T-helper 17 cell (primary cell): ENCODE measurements at regions not wholly inside any gene's neighbourhood (a gene's known extent, or its start where the extent isn't known, plus 50 kb on each side); places are given as distances from the start of the nearest gene placed in this dataset.
"Not testable (repeated sequence)": the region's sequence is repeated elsewhere in the genome, so short reads cannot be mapped to it uniquely, and the experiment has no call there.

Source experiments
- ATAC-seq: fragments of 150-1000 bp; cut with Tn5 transposase; 2 replicates; pipeline ENCODE4 v1.10.0; 2021; ENCODE audit warnings: mild to moderate bottlenecking, moderate library complexity
- DNase-seq, 3 donors: peaks; one replicate each; pipeline versions ENCODE4 v3.0.0 to v3.0.0-alpha.2; 2020 to 2021
- H3K9me3 ChIP-seq: one replicate; pipeline ENCODE4 v1.7.0; 2013; ENCODE audit warnings: low read length, mild to moderate bottlenecking; ENCODE audit not compliant: control insufficient read depth, poor library complexity, severe bottlenecking
- H3K27ac Mint-ChIP-seq: one replicate; pipeline ENCODE4 v1.8.0; 2022; ENCODE audit warnings: mild to moderate bottlenecking, moderate library complexity, mixed read lengths
- H3K27me3 Mint-ChIP-seq: one replicate; pipeline ENCODE4 v1.8.0; 2022; ENCODE audit warnings: mixed read lengths
- H3K36me3 Mint-ChIP-seq: one replicate; pipeline ENCODE4 v1.8.0; 2022; ENCODE audit warnings: low read depth, mixed read lengths
- H3K4me1 Mint-ChIP-seq: one replicate; pipeline ENCODE4 v1.8.0; 2022; ENCODE audit warnings: mild to moderate bottlenecking, mixed read lengths
- H3K4me3 Mint-ChIP-seq: one replicate; pipeline ENCODE4 v1.8.0; 2022; ENCODE audit warnings: mild to moderate bottlenecking, moderate library complexity, mixed read lengths

DNA sequence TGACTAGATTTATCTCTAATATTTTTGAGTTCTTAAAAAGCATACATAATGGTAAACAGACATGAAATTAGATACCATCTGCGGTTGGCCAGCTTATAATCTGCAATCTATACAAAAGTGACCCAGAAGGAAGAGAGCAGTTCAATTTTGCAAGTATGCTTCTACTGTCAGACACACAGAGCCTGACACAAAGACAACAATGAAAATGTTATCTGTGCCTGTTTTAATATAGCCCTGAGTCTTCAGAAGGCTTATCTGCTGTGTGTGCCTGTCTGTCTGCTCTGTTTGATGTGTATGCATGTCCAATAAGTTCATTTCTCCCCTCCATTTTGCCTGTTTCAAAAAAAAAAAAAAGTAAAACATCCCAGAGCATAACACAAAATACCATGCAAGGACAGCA, 73.3 kb upstream of the FHIP2A start:
- H3K27me3 Mint-ChIP-seq = peaks cover 20% of the 10 kb centered on the region
- no peaks in the 10 kb centered on the region for H3K9me3 ChIP-seq
- H3K27ac Mint-ChIP-seq = no peak overlapping the region
- ATAC-seq (no peak), DNase-seq (no peak)
- no peak overlapping the region for H3K4me3 Mint-ChIP-seq
- peaks cover 9% of the 10 kb centered on the region for H3K36me3 Mint-ChIP-seq
- H3K4me1 Mint-ChIP-seq = peaks cover 4% of the 10 kb centered on the region

DNA sequence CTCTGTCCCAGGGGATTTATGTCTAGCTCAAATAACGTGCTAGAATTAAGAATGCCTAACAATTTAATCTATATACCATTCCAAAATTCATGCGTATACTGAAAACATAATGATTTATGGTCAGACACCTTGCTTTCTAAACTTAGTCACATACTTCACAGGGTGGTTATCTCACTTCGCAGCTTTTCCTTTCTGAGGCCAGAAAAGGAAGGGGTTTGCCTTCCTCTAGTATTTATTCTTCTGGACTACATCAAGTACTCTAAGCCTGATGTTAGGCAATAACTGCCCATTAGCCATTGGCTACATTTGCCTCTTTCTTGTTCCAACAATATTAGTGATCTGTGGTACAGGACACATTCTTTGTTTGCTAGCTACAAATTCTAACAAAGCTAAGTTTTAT, 72.6 kb upstream of the FHIP2A start:
- H3K27ac Mint-ChIP-seq = no peak overlapping the region
- no peak overlapping the region for H3K4me3 Mint-ChIP-seq
- DNase-seq (no peak), ATAC-seq (no peak)
- peaks cover 20% of the 10 kb centered on the region for H3K27me3 Mint-ChIP-seq
- H3K4me1 Mint-ChIP-seq = peaks cover 4% of the 10 kb centered on the region
- peaks cover 9% of the 10 kb centered on the region for H3K36me3 Mint-ChIP-seq
- H3K9me3 ChIP-seq = no peaks in the 10 kb centered on the region

DNA sequence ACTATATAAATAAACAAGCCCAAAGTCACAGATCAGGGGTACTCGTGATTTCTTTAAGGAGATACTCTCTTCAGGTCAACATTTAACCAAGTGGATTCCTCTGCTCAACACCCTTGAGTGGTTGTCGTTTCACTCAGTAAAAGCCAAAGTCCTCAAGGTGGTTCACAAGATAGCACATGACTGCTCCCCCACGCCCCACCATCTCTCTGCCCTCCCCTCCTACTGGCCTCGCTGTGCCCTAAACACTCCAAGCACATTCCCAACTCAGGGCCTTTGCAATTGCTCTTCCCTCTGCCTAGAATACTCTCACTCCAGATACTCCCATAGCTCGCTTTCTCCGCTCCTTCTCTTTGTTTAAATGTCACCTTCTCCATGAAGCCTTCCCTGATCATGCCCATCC, 72.1 kb upstream of the FHIP2A start:
- DNase-seq = no peak
- peaks cover 9% of the 10 kb centered on the region for H3K36me3 Mint-ChIP-seq
- H3K4me1 Mint-ChIP-seq = peaks cover 4% of the 10 kb centered on the region
- H3K4me3 Mint-ChIP-seq = no peak overlapping the region
- H3K9me3 ChIP-seq = no peaks in the 10 kb centered on the region
- ATAC-seq = no peak
- no peak overlapping the region for H3K27ac Mint-ChIP-seq
- peaks cover 20% of the 10 kb centered on the region for H3K27me3 Mint-ChIP-seq

DNA sequence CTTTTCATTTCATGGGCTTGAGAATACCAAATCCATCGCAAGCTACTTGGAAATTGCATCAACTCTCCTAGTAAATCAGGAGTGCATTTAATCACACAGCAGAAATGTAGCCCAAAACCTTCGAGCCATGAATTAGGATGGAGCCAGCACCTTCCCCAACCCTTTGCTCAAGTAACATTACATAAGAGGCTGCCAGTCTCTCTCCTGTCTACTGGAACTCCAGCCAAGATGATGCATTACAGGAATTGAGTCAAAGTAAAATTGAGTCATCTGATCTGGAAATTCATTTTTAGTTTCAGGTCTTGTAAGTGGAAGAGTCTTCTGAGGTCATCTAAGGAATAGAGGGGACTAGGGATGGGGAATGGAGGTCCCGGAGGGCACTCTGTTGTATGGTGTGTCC, 69.7 kb upstream of the FHIP2A start:
- ATAC-seq (no peak), DNase-seq (no peak)
- no peak overlapping the region for H3K27ac Mint-ChIP-seq
- no peaks in the 10 kb centered on the region for H3K9me3 ChIP-seq
- no peak overlapping the region for H3K4me3 Mint-ChIP-seq
- H3K4me1 Mint-ChIP-seq = peaks cover 2% of the 10 kb centered on the region
- H3K36me3 Mint-ChIP-seq = peaks cover 6% of the 10 kb centered on the region
- peaks cover 12% of the 10 kb centered on the region for H3K27me3 Mint-ChIP-seq

DNA sequence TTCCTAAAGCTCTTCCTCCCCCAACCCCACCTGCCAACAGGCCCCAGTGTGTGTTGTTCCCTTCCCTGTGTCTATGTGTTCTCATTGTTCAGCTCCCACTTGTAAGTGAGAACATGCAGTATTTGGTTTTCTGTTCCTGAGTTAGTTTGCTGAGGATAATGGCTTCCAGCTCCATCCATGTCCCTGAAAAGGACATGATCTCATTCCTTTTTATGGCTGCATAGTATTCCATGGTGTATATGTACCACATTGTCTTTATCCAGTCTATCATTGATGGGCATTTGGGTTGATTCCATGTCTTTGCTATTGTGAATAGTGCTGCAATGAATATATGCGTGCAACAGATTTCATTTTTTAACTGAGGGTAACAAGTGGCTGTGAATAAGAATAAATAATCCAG, 69.0 kb upstream of the FHIP2A start:
- not testable (repeated sequence) for DNase-seq, H3K4me3 Mint-ChIP-seq, H3K27ac Mint-ChIP-seq, ATAC-seq, H3K4me1 Mint-ChIP-seq, H3K27me3 Mint-ChIP-seq, H3K9me3 ChIP-seq, H3K36me3 Mint-ChIP-seq

DNA sequence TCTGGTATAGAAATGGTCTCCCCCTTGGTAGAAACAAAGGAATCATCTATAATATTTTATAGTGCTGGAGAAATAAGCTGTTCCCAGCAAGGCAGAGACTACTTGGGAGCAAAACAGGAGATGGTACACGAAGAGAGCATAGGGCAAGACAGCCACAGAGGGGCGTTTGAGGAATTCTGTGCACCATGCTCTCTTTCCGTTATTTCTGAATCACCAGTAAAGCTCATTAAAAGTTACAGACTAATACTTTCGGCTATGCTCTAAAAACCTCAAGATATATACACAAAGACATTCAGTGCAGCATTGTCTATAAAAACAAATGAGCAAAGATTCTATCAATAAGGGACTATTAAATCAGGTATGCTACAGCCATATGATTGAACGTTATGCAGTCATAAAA, 68.5 kb upstream of the FHIP2A start:
- peaks cover 8% of the 10 kb centered on the region for H3K27me3 Mint-ChIP-seq
- H3K27ac Mint-ChIP-seq = no peak overlapping the region
- H3K36me3 Mint-ChIP-seq = peaks cover 4% of the 10 kb centered on the region
- H3K4me3 Mint-ChIP-seq = no peak overlapping the region
- no peak for ATAC-seq
- DNase-seq = no peak
- no peaks in the 10 kb centered on the region for H3K9me3 ChIP-seq
- H3K4me1 Mint-ChIP-seq = no peaks in the 10 kb centered on the region

DNA sequence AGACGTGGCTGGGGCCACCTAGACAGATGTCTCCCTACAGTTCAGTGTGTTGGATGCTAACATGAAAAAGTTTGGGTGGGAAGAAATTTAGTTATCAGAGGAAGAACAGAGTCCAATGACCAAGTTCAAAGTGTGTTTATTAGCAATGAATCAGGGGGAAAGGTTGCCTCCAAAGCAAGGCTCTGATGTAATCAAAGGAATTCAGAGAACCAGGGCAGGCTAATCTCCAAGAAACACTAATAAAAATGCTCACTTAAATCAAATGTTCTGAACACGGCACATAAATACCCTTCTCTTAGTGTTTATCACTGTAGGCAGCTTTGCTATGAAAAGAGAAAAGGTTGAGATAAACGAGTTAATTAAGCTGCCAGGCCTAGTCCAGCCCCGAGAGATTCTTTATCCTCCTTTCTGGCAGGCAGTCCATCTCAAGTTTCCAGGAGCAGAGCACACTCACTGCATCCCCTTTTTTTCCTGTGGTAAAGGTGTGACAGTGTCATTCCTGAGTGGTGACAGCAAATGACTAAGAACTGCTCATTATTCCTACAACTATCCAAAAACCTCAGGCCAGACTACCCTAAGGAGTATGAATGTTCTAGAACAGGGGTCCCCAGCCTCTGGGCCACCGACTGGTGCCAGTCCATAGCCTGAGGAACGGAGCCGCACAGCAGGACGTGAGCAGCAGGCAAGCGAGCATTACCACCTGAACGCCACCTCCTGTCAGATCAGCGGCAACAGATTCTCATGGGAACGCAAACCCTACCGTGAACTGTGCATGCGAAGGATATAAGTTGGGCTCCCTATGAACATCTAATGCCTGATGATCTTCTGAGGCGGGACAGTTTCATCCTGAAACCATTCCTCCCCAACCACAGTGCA, 66.9 kb upstream of the FHIP2A start:
- H3K4me3 Mint-ChIP-seq = no peak overlapping the region
- DNase-seq (no peak), ATAC-seq (no peak)
- no peaks in the 10 kb centered on the region for H3K9me3 ChIP-seq
- peaks cover 3% of the 10 kb centered on the region for H3K27me3 Mint-ChIP-seq
- peaks cover under 1% of the 10 kb centered on the region for H3K36me3 Mint-ChIP-seq
- no peaks in the 10 kb centered on the region for H3K4me1 Mint-ChIP-seq
- no peak overlapping the region for H3K27ac Mint-ChIP-seq

DNA sequence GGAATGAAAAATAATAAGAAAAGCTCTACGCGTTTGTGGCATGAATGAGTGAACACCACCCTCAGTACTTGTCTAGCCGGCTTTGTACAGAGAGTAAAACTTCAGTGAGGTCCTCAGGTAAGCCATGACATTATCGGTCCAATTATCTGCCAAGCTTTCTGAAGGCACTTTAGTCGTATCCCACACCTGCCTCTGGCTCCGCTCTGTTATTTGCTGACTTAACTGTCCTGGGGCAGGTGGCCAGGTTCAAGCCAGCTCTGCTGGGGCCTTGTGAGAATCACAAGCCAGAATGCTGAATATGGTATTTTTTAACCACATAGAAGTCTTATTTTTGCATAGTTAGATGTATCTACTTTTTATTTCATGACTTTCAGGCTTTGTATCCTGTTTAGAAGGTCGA, 66.0 kb upstream of the FHIP2A start:
- no peaks in the 10 kb centered on the region for H3K36me3 Mint-ChIP-seq
- H3K9me3 ChIP-seq = no peaks in the 10 kb centered on the region
- no peak overlapping the region for H3K27ac Mint-ChIP-seq
- no peaks in the 10 kb centered on the region for H3K4me1 Mint-ChIP-seq
- no peak overlapping the region for H3K4me3 Mint-ChIP-seq
- DNase-seq (no peak), ATAC-seq (no peak)
- H3K27me3 Mint-ChIP-seq = no peaks in the 10 kb centered on the region

DNA sequence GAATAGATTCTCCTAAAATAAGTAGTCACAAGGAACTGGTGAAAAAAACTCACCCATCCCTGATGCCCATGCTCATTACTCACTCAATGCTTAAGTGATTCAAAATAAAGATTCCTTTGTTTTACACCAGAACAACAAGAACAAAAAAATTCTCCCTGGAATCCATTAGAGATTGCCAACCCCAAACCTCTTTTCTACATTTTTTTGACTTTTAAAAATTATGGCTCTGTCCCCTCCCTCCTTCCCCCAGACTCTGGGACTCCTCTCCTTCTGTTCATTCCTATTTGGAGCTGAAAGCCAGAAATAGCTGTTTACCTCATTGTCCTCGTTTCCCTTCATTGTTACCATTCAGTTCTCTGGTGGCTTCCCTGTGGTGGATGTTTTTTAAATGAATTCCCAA, 63.2 kb upstream of the FHIP2A start:
- H3K27ac Mint-ChIP-seq = no peak overlapping the region
- DNase-seq = no peak
- peaks cover 24% of the 10 kb centered on the region for H3K27me3 Mint-ChIP-seq
- peaks cover 4% of the 10 kb centered on the region for H3K36me3 Mint-ChIP-seq
- no peak for ATAC-seq
- no peak overlapping the region for H3K4me3 Mint-ChIP-seq
- H3K9me3 ChIP-seq = no peaks in the 10 kb centered on the region
- peaks cover 3% of the 10 kb centered on the region for H3K4me1 Mint-ChIP-seq

DNA sequence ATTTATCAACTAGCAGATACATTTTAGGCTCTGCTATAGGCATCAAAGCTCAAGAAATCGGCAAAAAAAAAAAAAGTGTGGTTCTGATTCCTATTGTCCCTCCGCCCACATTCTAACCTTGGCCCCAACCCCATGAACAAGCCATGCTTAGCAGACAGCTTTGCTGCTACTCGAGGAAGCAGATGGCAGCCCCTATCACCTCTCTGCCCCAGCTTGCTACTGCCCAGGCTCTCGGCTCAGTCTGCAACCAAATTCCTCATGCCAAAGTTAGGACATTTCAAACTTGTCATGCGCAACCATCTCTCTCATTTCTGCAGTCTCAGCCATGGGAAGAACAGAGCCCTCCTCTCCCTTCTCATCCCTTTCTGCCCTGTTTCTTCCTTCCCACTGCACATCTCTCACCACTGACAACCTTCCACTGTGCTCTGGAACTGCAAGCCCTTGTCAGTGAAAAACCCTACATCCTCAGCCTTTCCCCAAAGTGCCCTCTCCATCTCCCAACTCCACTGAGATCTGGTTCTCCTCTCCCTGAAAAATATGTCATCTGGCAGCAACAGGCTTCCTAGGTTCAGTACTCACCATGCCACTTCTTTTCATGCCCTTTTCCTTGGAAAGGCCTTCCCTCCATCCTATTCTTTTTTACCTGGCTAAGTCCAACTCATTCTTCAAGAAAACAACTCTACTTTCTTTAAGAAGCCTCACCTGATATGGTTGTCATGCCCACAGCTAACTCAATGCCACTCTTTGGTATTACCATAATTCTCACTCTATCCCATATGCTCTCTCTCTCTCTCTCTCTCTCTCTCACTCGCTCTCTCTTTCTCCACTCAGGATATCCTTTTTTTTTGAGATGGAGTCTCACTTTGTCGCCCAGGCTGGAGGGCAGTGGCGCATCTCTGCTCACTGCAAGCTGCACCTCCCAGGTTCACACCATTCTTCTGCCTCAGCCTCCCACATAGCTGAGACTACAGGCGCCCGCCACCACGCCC, 60.1 kb upstream of the FHIP2A start:
- H3K4me1 Mint-ChIP-seq = peaks cover 3% of the 10 kb centered on the region

DNA sequence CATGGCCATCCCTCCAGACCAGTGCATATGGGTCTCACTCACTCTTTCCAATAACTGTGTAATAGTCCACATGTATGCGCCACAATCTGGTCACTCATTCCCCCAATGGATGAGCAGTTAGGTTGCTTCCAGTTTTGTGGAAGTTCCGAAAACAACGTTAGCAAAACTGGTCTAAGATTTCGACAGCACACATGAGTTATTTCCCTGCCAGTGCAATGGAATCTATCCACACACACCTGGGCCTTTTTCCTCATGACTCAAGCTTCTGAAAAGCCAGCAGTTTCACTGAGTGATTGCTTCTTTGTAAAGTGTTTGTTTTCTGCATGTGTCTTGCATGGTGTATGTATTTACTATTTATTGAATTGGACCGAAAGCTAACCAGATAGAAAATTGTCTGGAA, 58.8 kb upstream of the FHIP2A start:
- Mint-ChIP-seq H3K27ac (no peak overlapping the region), H3K4me3 (no peak overlapping the region), H3K27me3 (peaks cover 30% of the 10 kb centered on the region), H3K36me3 (peaks cover 4% of the 10 kb centered on the region), H3K4me1 (peaks cover 7% of the 10 kb centered on the region)
- H3K9me3 ChIP-seq = no peaks in the 10 kb centered on the region
- DNase-seq = no peak
- no peak for ATAC-seq

More for the DNA sequence above, 60.1 kb upstream of the FHIP2A start:
- Mint-ChIP-seq H3K36me3 (peaks cover 4% of the 10 kb centered on the region), H3K27me3 (peaks cover 24% of the 10 kb centered on the region), H3K27ac (no peak overlapping the region), H3K4me3 (no peak overlapping the region)
- ATAC-seq = no peak
- no peaks in the 10 kb centered on the region for H3K9me3 ChIP-seq
- DNase-seq = no peak

DNA sequence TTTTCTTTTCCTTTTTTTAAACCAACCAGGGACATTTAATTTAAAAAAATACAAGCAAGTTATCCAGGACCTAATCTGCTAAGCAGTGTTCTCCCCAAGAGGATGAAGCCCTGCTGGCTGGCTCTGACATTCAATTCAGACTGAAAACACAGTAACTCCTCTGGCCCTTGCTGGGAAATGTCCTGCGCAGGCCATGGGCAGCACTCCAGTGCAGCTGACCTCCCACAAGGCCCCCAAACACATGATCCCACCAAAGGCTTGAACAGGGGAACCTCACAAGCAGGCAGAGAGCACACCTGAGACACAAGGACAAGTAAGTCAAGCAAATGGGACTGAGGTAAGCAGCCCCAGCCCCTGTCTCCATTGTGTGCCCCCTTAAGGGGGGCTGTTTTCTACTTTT, 56.9 kb upstream of the FHIP2A start:
- Mint-ChIP-seq H3K4me1 (peaks cover 10% of the 10 kb centered on the region), H3K27ac (no peak overlapping the region), H3K4me3 (no peak overlapping the region), H3K27me3 (peaks cover 30% of the 10 kb centered on the region), H3K36me3 (peaks cover 4% of the 10 kb centered on the region)
- no peaks in the 10 kb centered on the region for H3K9me3 ChIP-seq
- ATAC-seq (no peak), DNase-seq (no peak)

DNA sequence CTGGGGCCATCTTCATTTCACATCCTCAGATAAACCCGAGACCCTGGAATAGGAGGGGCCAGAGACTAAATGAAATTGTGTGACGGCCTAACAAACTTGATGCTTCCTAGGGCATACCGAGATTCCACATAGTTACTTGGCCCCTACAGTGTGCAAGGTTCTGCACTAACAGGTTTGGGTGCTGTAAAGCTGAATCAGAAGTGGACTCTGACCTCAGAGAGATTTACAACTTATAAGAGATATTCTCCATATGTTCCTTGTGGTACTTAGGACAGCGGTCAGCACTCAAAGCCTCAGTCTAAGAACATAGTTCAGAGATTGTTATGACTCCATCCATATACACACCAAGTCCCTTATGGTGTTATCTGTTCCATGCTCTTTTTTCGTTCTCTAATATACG, 55.1 kb upstream of the FHIP2A start:
- Mint-ChIP-seq H3K36me3 (peaks cover 3% of the 10 kb centered on the region), H3K4me3 (peak overlapping the region; percentile 72), H3K27me3 (peaks cover 21% of the 10 kb centered on the region), H3K4me1 (peaks cover 19% of the 10 kb centered on the region), H3K27ac (no peak overlapping the region)
- ATAC-seq (no peak), DNase-seq (no peak)
- H3K9me3 ChIP-seq = no peaks in the 10 kb centered on the region
